Uterus (tissue), 3 donors: ENCODE measurements at regions not wholly inside any gene's neighbourhood (a gene's known extent, or its start where the extent isn't known, plus 50 kb on each side); places are given as distances from the start of the nearest gene placed in this dataset.

Experiments used
- DNase-seq, 2 donors: peaks; one replicate each; pipeline ENCODE4 v3.0.0-alpha.2; 2019 to 2020
- H3K27ac ChIP-seq, 2 donors: fragments of 200-600 bp; sonication (generic); 1 replicate in 1 of 2; 2 replicates in 1 of 2; pipeline ENCODE4 v1.5.1; 2016 to 2018
- H3K27me3 ChIP-seq, 2 donors: fragments of 200-600 bp; sonication (generic); one replicate each; pipeline ENCODE4 v1.5.1; 2018 to 2019; ENCODE audit warnings: control low read depth in 1 of 2
- H3K36me3 ChIP-seq, 2 donors: fragments of 200-600 bp; sonication (generic); one replicate each; pipeline ENCODE4 v1.5.1; 2019; ENCODE audit warnings: control low read depth in 1 of 2
- H3K4me1 ChIP-seq, 2 donors: fragments of 200-600 bp; sonication (generic); one replicate each; pipeline ENCODE4 v1.5.1; 2018 to 2019; ENCODE audit warnings: control low read depth in 1 of 2
- H3K4me3 ChIP-seq, 2 donors: fragments of 200-600 bp; sonication (generic); 1 replicate in 1 of 2; 2 replicates in 1 of 2; pipeline ENCODE4 v1.5.1; 2018 to 2019; ENCODE audit warnings: mild to moderate bottlenecking in 1 of 2
- H3K9me3 ChIP-seq, 2 donors: fragments of 200-600 bp; sonication (generic); one replicate each; pipeline ENCODE4 v1.5.1; 2019; ENCODE audit warnings: control low read depth in 1 of 2
- POLR2A ChIP-seq, 2 donors: fragments of 450-650 bp; IDR thresholded peaks; one replicate each; pipeline ENCODE4 v1.6.1; 2016; ENCODE audit warnings: antibody characterized with exemption in 2 of 2, mild to moderate bottlenecking in 1 of 2, moderate library complexity in 1 of 2
- intact Hi-C: fragments of 100-400 bp; cut with DNase I; formaldehyde crosslinking; loops from one replicate; pipeline ENCODE4 v1.15.1; 2023; ENCODE audit warnings: low total_unique reads
- TF ChIP-seq, protein P1 (sequence below), 4 experiments: fragments of 200-600 bp in 2 of 4; fragments of 450-650 bp in 2 of 4; sonication (generic) in 2 of 4; IDR thresholded peaks; one replicate each; pipeline ENCODE4 v1.5.1; 2016 to 2019; ENCODE audit warnings: antibody characterized with exemption in 4 of 4, mild to moderate bottlenecking in 2 of 4, moderate library complexity in 1 of 4
- donor health status: DM: yes; HTN: yes; CAD: no.

DNA sequence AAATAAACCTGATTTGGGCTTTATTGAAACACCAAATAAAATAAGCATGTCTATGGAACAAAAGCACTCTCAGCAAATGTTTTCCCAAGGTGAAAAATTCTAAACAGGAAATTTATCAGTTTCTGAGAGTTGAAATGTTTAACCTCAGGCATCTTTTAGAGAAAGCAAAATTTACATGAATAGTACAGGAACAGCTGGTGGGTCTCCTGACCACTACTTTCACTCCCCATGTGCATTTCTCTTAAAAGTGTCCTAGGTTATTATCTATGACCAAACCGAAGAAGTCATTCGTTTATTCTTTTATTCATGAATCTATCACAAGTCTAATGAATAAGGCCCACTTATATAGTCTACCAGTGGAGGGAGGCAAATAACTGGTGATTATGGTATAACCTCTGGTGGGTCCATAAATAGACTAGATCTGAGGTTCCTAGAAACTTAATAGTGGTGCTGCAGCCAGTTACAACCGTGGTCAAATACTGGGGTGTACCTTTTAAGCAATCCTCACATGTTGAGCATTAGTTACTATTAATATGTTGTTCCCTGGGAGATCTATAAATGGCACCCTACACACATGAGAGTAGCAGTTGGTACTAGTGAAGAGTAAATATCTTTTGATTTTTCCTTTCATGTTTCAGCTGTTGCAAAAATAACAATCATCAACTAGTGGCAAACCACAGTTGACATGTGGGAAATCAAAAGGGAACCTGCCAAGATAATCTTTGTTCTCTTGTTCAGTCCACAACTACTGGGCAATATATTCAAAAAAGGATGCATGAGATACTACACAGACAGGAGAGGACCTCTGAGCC lies 169.3 kb upstream of the STAC start:
- no peak overlapping the region for H3K27ac ChIP-seq
- no peaks in the 10 kb centered on the region for H3K27me3 ChIP-seq
- H3K4me3 ChIP-seq = no peak overlapping the region
- no peaks in the 10 kb centered on the region for H3K9me3 ChIP-seq
- TF ChIP-seq, protein P1, sequence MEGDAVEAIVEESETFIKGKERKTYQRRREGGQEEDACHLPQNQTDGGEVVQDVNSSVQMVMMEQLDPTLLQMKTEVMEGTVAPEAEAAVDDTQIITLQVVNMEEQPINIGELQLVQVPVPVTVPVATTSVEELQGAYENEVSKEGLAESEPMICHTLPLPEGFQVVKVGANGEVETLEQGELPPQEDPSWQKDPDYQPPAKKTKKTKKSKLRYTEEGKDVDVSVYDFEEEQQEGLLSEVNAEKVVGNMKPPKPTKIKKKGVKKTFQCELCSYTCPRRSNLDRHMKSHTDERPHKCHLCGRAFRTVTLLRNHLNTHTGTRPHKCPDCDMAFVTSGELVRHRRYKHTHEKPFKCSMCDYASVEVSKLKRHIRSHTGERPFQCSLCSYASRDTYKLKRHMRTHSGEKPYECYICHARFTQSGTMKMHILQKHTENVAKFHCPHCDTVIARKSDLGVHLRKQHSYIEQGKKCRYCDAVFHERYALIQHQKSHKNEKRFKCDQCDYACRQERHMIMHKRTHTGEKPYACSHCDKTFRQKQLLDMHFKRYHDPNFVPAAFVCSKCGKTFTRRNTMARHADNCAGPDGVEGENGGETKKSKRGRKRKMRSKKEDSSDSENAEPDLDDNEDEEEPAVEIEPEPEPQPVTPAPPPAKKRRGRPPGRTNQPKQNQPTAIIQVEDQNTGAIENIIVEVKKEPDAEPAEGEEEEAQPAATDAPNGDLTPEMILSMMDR (IDR thresholded peaks at IDR 0.05) = no peak
- no peak for TF ChIP-seq POLR2A (IDR thresholded peaks at IDR 0.05)
- H3K36me3 ChIP-seq = no peaks in the 10 kb centered on the region
- no peak for DNase-seq
- no peaks in the 10 kb centered on the region for H3K4me1 ChIP-seq
- intact Hi-C loops = no loop called here

DNA sequence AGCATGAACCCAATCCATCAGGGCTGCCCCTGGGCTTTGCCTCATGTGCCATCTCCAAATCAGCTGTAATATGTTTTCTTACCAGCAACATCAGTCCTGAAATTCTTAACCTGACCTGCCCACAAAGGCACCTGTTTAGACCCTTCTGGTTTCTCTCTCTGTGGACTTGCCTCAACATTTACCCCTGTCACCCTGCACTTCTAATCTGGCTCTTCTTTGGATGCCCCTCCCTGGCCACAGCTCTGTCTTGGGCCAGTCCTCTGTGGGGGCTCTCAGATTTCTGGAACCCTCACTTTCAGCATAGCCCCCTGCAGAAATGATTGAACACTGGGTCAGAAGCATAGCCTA lies 168.7 kb upstream of the STAC start:
- Histone ChIP-seq H3K4me3 (no peak overlapping the region), H3K27ac (no peak overlapping the region), H3K27me3 (no peaks in the 10 kb centered on the region), H3K4me1 (no peaks in the 10 kb centered on the region), H3K9me3 (no peaks in the 10 kb centered on the region), H3K36me3 (no peaks in the 10 kb centered on the region)
- DNase-seq = no peak
- no peak for TF ChIP-seq POLR2A (IDR thresholded peaks at IDR 0.05)
- TF ChIP-seq, protein P1 (IDR thresholded peaks at IDR 0.05) = no peak
- intact Hi-C loops = no loop called here

DNA sequence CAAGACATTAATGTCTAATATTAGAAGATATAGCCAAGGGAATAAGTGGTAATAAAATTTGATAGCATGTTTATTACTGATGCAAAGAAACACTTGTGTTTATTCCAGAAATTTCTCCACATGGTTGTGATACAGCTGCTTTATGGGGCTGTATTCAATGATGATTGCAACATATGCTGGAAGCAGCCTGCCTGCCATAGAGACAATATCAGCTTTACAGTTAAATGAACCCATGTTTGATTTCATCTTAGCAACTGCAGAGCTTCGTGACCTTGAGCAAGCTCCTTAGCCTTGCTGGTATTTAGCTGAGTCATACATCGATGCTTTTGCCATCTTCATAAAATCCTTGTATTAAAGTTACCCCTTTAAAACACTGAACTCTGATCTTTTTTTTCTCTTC lies 168.1 kb upstream of the STAC start:
- DNase-seq = no peak
- Histone ChIP-seq H3K9me3 (no peaks in the 10 kb centered on the region), H3K4me1 (no peaks in the 10 kb centered on the region), H3K27ac (no peak overlapping the region), H3K4me3 (no peak overlapping the region), H3K36me3 (no peaks in the 10 kb centered on the region), H3K27me3 (no peaks in the 10 kb centered on the region)
- no peak for TF ChIP-seq POLR2A (IDR thresholded peaks at IDR 0.05)
- TF ChIP-seq, protein P1 (IDR thresholded peaks at IDR 0.05) = no peak
- intact Hi-C loops = no loop called here

DNA sequence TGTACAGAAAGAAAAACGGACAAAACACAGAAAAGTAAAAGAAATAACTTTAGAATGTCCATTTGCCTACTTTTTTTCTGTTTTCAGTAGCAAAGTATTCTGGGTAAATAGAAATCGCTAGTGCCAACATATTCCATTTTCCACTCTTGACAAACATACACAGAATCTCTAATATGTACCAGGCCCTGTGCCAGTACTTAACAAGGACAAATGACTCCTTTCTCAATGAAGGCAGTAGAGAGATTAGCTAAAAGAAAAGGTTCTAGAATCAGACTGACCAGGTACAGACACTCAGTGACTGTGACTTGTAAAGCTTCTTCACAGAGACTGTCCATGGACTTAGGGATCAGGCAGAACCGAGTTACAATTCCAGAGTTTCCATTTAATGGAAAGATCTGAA lies 165.8 kb upstream of the STAC start:
- no peaks in the 10 kb centered on the region for H3K36me3 ChIP-seq
- no peaks in the 10 kb centered on the region for H3K9me3 ChIP-seq
- no peaks in the 10 kb centered on the region for H3K27me3 ChIP-seq
- no peak overlapping the region for H3K27ac ChIP-seq
- H3K4me1 ChIP-seq = no peaks in the 10 kb centered on the region
- no peak for DNase-seq
- intact Hi-C loops = no loop called here
- no peak for TF ChIP-seq POLR2A (IDR thresholded peaks at IDR 0.05)
- TF ChIP-seq, protein P1 (IDR thresholded peaks at IDR 0.05) = no peak
- H3K4me3 ChIP-seq = no peak overlapping the region

DNA sequence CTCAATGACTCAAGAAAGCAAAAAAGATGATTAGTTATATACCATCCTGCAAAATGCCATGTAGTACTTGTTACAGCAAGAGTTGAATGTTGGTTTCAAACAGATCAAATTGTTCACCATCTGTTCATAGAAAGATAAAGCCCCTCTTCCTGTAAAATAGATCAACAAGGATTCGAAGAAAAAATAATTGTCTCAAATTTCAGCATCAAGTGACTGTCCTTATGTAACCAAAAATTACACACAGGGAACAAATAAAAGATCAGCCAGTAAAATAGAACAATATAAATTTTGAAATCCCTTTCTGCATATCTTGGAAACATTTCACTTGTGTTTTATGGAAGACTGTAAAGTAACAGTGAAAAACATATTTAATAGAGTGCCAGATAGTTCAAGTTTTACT lies 165.1 kb upstream of the STAC start:
- H3K36me3 ChIP-seq = no peaks in the 10 kb centered on the region
- H3K27me3 ChIP-seq = no peaks in the 10 kb centered on the region
- H3K4me3 ChIP-seq = no peak overlapping the region
- H3K4me1 ChIP-seq = no peaks in the 10 kb centered on the region
- no peak overlapping the region for H3K27ac ChIP-seq
- TF ChIP-seq, protein P1 (IDR thresholded peaks at IDR 0.05) = no peak
- no peak for TF ChIP-seq POLR2A (IDR thresholded peaks at IDR 0.05)
- DNase-seq = no peak
- intact Hi-C loops = no loop called here
- no peaks in the 10 kb centered on the region for H3K9me3 ChIP-seq
